T1000 (cell line): ENCODE measurements at regions not wholly inside any gene's neighbourhood (a gene's known extent, or its start where the extent isn't known, plus 50 kb on each side); places are given as distances from the start of the nearest gene placed in this dataset.
"Not testable (repeated sequence)": the region's sequence is repeated elsewhere in the genome, so short reads cannot be mapped to it uniquely, and the experiment has no call there.

ENCODE experiments used
- DNase-seq: peaks from one replicate; lab custom pipeline; 2025; ENCODE audit warnings: mixed read lengths; lab: John Stamatoyannopoulos, UW

DNA sequence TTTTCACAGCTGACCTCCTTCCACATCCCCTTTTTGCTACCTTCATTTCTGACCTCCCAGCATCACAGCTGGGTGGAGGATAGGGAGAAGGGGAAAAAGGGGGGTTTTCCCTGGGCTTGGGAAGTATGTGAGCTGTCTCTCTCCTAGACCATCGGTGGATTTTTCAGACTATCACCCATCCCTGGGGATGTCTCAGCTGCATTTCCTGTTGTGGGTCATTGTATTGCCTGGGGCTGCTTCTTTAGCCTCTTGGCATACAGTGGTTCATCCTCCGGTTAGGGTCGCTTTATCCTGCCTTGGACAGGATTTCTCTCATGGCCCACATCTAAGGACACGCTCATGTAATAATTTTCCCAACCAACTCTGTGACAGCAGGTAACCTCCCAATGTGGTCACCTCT, 142.5 kb upstream of the ARG1 start:
- no peak for DNase-seq

DNA sequence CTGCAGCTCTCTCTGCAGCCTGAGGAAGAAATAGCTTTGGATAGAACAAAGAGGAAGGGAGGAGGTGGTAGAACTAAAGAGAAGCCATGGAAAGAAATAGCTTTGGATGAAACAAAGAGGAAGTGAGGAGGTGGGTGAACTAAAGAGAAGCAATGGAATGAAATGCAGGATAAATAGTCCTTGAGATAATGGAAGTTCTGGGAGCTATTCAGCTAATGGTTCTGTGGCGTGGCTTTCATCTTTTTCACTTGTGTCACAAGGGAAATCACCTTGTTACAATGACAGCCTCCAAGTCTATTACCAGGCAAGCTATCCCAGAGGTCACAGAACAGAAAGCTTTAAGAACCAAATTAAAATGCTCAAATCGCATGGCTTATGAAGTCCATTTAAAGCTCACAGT, 141.3 kb upstream of the ARG1 start:
- DNase-seq, result no peak

DNA sequence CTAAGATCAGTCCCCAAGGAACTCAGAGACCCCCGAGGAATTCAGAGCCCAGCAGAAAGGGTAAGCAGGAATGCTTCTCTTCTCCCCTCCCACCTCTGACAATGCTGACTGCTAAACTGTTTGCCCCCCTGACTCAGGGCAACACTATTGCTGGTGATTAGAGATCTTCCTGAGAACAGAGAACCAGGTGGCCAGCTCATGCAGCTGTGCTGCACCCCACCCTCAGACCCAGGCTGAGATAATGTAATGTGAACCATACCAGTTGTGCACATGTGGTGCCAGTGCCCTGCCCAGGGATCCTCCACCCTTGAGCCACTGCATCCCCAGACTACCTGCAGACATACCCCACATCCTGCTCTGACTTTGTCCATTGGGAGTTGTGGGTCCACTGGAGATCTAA, 139.1 kb upstream of the ARG1 start:
- DNase-seq, result no peak

DNA sequence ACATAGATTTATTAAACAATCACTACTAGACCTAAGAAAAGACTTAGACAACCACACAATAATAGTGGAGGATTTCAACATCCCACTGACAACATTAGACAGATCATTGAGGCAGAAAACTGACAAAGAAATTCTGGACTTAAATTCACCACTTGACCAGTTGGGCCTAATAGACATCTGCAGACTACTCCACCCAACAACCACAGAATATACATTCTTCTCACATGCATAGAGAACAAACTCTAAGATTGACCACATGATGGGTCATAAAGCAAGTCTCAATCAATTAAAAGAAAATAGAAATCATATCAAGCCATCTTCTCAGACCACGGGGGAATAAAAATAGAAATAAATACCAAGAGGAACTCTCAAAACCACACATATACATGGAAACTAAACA, 136.7 kb upstream of the ARG1 start:
- DNase-seq, result no peak

DNA sequence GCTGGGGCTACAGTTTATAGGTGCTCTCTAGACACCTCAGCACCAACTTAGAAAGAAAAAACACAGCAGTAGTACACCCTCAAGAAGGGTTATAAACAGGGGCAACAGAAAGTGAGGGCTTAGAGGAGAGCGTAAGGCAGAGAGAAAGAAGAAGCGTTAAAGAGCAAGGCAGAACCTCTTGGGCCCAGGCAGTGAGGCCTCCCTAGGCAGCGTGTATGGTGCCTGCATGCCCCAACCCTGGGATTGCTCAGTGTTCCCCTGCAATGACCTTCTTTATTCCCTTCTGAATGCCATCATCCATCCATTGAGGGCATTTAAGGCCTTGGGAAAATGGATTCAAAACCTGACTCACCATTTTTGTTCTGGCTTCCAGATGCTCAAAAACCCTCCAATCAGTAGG, 130.0 kb upstream of the ARG1 start:
- no peak for DNase-seq

DNA sequence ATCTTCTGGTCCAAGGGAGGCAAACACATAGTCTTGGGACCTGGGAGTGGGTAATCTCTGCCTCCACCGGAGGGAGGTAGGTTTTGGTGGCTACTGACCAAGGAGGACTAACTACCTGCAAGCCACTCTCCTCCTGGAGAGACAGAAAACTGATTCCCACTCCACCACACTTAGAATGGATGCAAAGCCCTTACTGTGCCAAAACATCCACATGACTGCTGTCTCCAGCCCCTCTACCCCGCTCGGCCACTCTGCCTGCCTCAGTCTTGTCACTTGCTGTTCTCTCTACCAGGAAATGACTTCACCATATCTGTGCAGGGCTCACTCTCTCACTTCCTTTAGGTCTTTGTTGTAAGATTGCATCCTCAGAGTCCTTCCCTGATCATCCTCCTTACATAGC, 129.5 kb upstream of the ARG1 start:
- DNase-seq, result no peak

DNA sequence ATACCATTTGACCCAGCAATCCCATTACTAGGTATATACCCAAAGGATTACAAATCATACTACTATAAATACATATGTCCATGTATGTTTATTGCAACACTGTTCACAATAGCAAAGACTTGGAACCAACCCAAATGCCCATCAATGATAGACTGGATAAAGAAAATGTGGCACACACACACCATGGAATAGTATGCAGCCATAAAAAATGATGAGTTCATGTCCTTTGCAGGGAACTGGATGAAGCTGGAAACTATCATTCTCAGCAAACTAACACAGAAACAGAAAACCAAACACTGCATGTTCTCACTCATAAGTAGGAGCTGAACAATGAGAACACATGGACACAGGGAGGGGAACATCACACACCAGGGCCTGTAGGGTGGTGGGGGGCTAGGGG, 127.7 kb upstream of the ARG1 start:
- not testable (repeated sequence) for DNase-seq

DNA sequence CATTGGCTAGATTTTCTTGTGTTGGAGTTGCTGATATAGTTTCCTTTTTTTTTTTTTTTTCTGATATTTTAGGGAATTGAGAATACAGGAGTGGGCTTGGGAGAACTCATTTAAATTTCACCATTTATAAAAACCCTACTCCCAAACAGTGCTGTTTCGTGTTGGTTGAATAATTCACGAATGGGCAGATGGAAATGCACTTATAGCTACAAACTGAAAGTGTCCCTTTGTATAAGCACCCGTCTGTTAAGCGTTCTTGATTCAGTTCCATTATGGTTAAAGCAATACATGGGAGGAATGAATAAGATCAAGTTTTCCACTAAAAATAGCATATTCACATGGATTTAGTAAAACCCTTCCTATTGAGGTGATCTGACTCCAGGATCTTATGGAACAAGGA, 122.2 kb upstream of the ARG1 start:
- DNase-seq, result no peak

DNA sequence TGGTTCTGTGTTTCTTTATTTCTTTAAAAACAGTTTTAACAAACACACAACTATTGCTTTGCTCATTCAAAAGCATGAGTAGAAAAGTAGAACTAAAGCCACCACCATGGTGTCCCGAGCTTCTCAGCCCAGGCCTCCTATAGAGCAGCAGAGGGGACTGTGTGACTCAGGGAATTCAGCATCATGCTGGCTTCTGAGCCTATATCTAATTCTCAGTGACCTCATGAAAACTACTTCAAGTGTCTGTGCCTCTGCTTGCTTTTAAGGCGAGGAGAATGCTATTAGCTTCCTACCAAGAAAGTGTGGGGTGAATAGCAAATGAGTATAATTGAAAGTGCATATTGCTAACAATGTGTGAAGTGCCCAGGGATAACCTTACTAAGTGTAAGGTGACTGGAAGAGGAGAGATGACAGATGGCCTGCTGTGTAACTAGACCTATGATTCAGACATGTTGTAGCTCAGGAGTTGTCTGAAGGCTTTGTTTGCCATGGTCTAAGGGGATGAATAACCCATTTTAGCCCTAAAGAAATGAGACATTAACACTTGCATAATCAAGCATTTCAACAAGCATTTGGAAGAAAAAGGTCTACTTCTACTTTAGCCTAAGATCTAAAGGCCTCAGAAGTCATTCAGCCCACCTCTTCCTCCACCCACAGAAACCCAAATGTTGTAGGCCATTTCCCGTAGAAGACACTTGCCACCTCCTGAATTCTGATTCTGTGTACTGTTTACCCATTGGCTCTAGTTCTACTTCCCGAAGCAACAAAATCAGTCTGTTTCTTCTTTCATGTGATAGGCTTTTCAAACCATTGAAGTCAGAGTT, 121.5 kb upstream of the ARG1 start:
- no peak for DNase-seq

DNA sequence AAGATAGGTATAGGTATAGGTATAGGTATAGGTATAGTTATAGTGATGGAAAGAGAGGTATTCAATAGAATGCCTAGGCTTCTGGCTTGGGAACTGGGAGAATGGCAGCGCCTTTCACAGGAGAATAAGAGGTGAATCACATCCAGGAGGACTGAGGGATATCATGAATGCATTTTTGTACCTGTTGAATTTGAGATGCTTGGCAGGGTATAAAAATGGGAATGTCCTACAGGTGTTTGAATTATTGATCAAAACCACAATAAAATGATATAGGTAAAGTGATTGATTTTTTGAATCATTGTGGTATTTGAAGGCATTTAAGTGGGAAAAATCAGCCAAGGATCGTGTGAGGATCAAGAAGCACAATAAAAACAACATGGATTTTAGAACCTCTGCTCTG, 119.2 kb upstream of the ARG1 start:
- no peak for DNase-seq

DNA sequence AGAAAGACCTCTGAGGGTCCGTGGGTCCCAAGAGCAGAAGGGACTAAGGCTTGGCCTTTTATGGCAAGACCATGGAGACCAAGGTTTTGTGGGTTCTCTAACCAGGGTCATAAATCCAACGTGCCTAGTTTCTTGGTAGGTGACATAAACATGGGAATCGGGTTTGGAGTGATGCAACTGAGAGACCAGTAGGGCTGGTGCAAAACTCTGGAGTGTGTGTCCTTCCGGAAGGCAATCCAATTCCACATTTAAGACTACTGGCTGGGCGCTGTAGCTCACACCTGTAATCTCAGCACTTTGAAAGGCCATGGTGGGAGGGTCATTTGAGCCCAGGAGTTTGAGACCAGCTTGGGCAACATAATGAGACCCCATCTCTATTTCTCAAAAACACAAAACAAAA, 116.5 kb upstream of the ARG1 start:
- no peak for DNase-seq

DNA sequence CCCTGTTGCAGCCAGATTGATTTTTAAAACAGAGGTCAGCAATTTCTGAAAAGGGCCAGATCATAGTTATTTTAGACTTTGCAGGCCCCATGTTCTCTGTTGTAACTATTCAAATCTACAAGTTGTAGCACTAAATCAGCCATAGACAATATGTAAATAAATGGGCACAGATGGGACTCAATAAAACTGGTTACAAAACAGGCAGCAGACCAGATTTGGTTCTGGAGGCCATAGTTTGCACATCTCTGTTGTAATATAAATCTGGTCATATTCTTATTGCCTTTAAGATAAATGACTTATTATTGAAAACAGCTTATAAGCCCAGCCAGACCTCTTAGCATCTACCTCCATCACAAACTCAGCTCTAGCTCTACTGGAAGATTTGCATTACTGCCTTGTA, 114.0 kb upstream of the ARG1 start:
- no peak for DNase-seq

DNA sequence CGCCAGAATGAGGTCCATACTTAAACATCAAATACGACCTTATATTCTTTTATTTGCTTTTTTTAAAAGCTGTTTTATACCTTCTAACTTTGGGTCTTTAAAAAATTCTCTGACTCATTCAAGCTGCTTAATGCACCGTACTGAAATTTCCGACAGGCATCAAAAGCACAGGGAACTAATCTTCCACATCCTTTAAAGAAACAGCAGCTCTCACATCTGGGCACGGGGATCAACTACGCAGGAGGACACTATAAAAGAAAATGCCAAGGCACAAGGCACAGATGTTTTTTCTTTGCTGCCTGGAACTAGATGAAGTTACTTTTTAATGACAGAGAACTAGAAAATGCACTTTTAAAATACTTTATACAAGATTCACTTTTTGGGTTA, 112.4 kb upstream of the ARG1 start:
- no peak for DNase-seq

DNA sequence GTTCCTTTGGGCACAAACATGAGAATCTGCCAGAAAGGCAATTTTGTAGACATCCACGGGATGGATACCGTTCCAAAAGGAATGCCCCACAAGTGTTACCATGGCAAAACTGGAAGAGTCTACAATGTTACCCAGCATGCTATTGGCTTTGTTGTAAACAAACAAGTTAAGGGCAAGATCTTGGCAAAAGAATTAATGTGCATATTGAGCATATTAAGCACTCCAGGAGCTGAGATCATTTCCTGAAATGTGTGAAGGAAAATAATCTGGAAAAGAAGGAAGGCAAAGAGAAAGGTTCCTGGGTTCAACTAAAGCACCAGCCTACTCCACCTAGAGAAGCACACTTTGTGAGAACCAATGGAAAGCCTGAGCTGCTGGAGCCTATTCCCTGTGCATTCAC, 103.9 kb upstream of the ARG1 start:
- no peak for DNase-seq

DNA sequence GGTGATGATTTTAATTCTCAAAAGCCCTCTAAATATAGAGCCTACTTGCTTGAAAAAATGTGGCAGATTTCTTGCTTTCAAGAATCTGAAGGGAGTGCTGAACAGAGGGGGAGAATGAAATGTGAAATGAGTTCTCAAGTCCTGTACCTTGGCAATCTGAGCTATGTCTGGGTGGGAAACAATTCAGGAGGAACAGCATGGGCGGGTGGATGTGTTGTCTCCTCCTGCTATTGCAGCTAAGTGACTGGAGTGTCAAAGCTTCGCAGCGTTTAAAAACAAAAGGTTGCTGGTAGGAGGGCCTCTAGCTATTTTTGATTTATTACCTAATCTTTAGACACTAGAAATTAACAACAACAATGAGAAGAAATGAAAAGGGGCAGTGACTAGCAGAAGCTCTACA, 102.5 kb upstream of the ARG1 start:
- DNase-seq, result no peak

DNA sequence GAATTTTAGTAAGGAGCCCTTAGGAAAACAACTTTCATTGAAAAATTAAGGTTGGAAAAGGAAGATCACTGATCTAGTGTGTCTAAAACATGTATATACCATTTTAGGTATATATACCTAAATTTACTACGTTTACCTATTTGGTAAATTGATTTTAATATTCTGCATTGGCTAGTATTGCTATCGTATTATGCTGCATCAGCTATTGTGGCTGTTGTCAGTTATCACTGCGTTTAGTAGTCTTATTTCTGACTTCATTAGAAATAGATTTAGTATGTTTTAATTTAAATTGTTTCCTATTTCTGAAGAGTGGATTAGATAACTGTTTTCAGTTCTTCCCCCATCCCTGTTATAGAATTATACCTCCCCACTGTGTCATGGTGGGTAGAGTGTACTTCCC, 101.7 kb upstream of the ARG1 start:
- no peak for DNase-seq

DNA sequence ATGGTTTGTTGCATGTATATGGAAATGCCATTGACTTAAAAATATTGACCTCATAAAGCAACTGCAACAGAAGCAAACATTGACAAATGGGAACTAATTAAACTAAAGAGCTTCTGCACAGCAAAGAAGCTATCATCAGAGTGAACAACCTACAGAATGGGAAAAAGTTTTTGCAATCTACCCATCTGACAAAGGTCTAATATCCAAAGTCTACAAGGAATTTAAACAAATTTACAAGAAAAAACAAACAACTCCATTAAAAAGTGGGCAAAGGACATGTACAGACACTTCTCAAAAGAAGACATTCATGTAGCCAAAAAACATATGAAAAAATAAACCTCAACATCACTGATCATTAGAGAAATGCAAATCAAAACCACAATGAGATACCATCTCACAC, 99.7 kb upstream of the ARG1 start:
- DNase-seq, result not testable (repeated sequence)

DNA sequence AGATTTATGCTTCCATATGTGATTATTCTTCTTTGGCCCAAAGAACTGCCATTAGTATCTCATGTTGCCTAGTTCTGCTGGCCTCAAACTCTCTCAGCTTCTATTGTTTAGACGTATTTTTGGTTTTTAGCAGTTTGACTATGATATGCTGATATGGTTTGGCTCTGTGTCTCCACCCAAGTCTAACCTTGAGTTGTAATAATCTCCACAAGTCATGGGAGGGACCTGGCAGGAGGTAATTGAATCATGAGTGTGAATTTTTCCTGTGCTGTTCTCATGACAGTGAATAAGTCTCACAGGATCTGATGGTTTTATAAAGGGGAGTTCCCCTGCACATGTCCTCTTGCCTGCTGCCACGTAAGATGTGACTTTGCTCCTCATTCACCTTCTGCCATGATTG, 96.7 kb upstream of the ARG1 start:
- no peak for DNase-seq

DNA sequence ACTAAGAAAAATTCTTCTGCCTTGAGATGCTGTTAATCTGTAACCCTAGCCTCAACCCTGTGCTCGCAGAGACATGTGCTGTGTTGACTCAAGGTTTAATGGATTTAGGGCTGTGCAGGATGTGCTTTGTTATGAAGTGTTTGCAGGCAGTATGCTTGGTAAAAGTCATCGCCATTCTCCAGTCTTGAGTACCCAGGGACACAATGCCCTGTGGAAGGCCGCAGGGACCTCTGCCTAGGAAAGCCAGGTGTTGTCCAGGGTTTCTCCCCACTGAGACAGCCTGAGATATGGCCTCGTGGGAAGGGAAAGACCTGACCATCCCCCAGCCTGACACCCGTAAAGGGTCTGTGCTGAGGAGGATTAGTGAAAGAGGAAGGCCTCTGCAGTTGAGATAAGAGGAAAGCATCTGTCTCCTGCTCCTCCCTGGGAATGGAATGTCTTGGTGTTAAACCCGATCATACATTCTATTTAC, 94.2 kb upstream of the ARG1 start:
- DNase-seq, result not testable (repeated sequence)

DNA sequence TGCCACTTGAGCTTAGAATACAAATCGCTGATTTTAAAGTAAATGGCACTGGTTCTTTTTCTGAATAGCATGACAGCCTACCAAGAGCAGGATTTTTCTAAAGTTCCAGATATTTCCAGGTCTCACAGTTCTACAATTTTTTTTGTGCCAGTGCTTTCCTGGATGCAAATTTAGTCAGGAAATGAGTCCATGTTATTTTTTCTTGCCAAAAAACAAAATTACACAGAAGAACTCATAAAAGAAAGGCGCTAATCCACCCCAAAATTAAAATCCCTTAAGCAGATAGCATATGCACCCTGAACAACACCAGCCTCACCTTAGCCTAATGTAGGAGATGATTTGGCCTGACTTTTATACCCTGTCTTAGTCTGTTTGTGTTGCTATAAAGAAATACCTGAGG, 86.4 kb upstream of the ARG1 start:
- no peak for DNase-seq

DNA sequence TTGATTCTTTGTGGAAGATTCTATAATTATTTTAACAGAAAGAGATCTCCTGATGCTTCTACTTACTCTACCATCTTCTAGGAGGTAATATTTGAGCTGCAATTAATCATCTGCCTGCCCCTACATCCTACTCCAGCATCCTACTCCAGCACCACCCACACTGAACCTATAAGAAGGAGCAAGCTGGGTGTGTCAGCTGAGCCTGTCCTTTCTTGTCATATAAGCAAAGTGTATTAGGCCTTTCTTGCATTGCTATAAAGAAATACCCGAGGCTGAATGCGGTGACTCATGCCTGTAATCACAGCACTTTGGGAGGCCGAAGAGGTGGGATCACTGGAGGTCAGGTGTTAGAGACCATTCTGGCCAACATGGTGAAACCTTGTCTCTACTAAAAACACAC, 84.2 kb upstream of the ARG1 start:
- no peak for DNase-seq

DNA sequence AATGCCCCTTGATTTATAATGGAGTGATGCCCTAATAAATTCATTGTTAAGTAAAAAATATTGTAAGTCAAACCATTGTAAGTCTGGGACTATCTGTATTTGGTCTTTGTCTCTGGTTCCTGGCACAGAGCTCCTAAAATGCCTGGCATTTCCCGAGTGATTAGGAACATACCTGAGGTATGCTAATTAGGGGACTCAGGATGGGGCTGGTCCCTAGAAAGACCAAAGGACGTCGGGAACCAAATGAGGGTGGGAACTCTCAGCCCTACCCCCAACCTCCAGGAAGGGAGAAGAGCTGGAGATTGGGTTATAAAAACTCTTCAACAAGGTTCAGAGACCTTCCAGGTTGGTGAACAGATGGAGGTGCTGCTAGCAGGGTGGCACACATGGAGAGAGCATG, 82.6 kb upstream of the ARG1 start:
- DNase-seq, result no peak

DNA sequence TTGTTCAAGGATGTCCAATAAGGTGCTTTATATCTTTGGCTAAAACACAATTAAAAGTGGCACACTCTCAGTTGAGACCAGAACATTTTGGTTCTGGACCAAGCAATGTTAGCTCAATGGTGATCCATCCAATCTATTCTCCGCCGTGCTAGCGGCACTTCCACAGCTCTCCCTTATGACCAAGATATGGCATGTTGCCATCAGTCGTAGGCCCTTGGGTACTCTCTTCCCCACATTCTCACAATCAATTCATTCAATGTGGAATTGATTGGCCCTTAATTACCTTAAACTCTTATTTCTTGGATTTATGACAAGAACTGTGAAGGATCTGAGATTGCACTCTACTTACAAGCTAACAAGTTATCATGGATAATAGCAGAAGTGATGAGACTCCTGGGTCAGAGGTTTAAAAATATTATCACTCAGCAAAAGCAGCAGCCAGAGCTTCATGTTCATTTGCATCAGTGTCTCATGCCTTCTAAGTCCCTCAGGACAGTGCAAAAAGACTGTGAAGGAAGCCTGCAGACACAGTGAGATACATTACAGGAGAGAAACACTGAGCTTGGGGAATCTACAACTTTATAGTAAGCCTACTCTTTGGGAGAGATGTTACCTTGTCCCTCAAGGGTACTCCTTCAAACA, 80.0 kb upstream of the ARG1 start:
- no peak for DNase-seq

DNA sequence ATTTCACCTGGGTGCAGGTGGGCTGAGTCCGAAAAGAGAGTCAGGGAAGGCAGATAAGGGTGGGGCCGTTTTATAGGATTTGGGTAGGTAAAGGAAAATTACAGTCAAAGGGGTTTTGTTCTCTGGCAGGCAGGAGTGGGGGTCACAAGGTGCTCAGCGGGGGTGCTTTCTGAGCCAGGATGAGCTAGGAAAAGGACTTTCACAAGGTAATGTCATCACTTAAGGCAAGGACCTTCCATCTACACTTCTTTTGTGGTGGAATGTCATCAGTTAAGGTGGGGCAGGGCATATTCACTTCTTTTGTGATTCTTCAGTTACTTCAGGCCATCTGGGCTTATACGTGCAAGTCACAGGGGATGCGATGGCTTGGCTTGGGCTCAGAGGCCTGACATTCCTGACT, 68.6 kb upstream of the ARG1 start:
- not testable (repeated sequence) for DNase-seq
